MG63 (cell line): ENCODE measurements at regions not wholly inside any gene's neighbourhood (a gene's known extent, or its start where the extent isn't known, plus 50 kb on each side); places are given as distances from the start of the nearest gene placed in this dataset.
A peak's percentile ranks its signal among the peaks of the same experiment; 100 is the strongest.

Experiments
- DNase-seq: peaks from one replicate; pipeline ENCODE4 v3.0.0-alpha.2; 2020
- H3K27me3 ChIP-seq: fragments of 250-450 bp; sonication (Bioruptor Pico); 2 replicates; pipeline ENCODE4 v1.5.1; 2020; ENCODE audit warnings: mild to moderate bottlenecking, moderate library complexity
- H3K36me3 ChIP-seq: fragments of 250-450 bp; sonication (Bioruptor Pico); 2 replicates; pipeline ENCODE4 v1.5.1; 2020; ENCODE audit warnings: mild to moderate bottlenecking, moderate library complexity
- H3K4me3 ChIP-seq: fragments of 250-450 bp; sonication (Bioruptor Pico); 2 replicates; pipeline ENCODE4 v1.5.1; 2020; ENCODE audit warnings: mild to moderate bottlenecking, moderate library complexity
- H3K9me3 ChIP-seq: fragments of 250-450 bp; sonication (Bioruptor Pico); 2 replicates; pipeline ENCODE4 v1.5.1; 2020; ENCODE audit warnings: mild to moderate bottlenecking, moderate library complexity

- no peaks in the 10 kb centered on the region for H3K27me3 ChIP-seq
- H3K9me3 ChIP-seq = no peaks in the 10 kb centered on the region
- no peak overlapping the region for H3K4me3 ChIP-seq
- DNase-seq = no peak
- H3K36me3 ChIP-seq = no peaks in the 10 kb centered on the region
Observed at GRCh38 chr3:177992993-177993970, 543.0 kb upstream of the KCNMB2 start.

- Histone ChIP-seq H3K27me3 (no peaks in the 10 kb centered on the region), H3K4me3 (no peak overlapping the region), H3K9me3 (peaks cover 3% of the 10 kb centered on the region; the same call in 1 of the 2 replicates), H3K36me3 (no peaks in the 10 kb centered on the region)
- no peak for DNase-seq
Observed at GRCh38 chr3:177994976-177995375, 541.3 kb upstream of the KCNMB2 start.

GRCh38 chr3:177995381-177996085 lies 540.7 kb upstream of the KCNMB2 start:
- H3K27me3 ChIP-seq = no peaks in the 10 kb centered on the region
- no peak overlapping the region for H3K4me3 ChIP-seq
- H3K36me3 ChIP-seq = no peaks in the 10 kb centered on the region
- DNase-seq = no peak
- H3K9me3 ChIP-seq = peaks cover 3% of the 10 kb centered on the region; the same call in 1 of the 2 replicates

- DNase-seq = no peak
- no peaks in the 10 kb centered on the region for H3K27me3 ChIP-seq
- H3K36me3 ChIP-seq = no peaks in the 10 kb centered on the region
- H3K4me3 ChIP-seq = no peak overlapping the region
- H3K9me3 ChIP-seq = peaks cover 3% of the 10 kb centered on the region; the same call in 1 of the 2 replicates
Observed at GRCh38 chr3:178001670-178002101, 534.5 kb upstream of the KCNMB2 start.

GRCh38 chr3:178002113-178002512 lies 534.1 kb upstream of the KCNMB2 start:
- Histone ChIP-seq H3K36me3 (no peaks in the 10 kb centered on the region), H3K4me3 (no peak overlapping the region), H3K27me3 (no peaks in the 10 kb centered on the region), H3K9me3 (peaks cover 3% of the 10 kb centered on the region; the same call in 1 of the 2 replicates)
- DNase-seq = no peak

- H3K27me3 ChIP-seq = no peaks in the 10 kb centered on the region
- no peak for DNase-seq
- no peaks in the 10 kb centered on the region for H3K36me3 ChIP-seq
- H3K9me3 ChIP-seq = peaks cover 3% of the 10 kb centered on the region; the same call in 1 of the 2 replicates
- no peak overlapping the region for H3K4me3 ChIP-seq
Observed at GRCh38 chr3:178003756-178004155, 532.5 kb upstream of the KCNMB2 start.

DNA sequence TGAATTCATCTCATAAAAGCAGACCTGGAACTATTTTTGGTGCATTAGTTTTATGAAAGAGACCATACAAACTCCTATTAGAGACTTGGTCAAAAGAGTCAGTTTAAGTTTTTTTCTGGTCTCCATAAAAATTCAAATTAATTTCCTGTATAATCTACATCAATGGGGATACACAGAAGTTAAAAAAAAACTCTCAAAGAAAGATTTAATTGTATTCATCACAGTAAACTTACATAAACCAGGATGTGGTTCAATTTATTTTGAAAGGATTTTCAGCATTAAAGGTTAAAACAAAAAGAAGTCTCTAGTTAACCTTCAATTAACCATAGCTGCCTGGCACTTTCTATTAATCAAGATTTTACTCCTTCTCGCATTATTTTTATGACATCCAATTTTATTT lies 530.3 kb upstream of the KCNMB2 start:
- no peaks in the 10 kb centered on the region for H3K27me3 ChIP-seq
- H3K36me3 ChIP-seq = no peaks in the 10 kb centered on the region
- DNase-seq = no peak
- H3K4me3 ChIP-seq = no peak overlapping the region
- H3K9me3 ChIP-seq = no peaks in the 10 kb centered on the region

DNA sequence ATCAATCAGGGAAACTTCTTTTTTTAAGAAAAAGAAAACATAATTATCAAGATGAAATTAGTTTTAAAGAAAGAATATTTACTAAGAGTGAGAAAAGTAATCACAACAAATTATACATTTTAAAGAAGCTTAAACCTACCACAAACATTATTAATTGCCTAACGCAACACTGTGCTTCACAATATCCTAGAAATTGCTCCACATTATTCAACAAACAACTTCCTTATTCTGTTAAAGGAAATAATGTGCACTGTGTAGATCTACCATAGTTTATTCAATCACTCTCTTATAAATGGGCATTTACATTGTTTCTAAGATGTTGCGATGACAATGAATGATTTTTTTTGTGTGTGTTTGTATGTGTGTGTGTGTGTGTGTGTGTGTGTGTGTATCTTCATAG lies 525.9 kb upstream of the KCNMB2 start:
- Histone ChIP-seq H3K36me3 (no peaks in the 10 kb centered on the region), H3K27me3 (no peaks in the 10 kb centered on the region), H3K9me3 (no peaks in the 10 kb centered on the region), H3K4me3 (no peak overlapping the region)
- no peak for DNase-seq

DNA sequence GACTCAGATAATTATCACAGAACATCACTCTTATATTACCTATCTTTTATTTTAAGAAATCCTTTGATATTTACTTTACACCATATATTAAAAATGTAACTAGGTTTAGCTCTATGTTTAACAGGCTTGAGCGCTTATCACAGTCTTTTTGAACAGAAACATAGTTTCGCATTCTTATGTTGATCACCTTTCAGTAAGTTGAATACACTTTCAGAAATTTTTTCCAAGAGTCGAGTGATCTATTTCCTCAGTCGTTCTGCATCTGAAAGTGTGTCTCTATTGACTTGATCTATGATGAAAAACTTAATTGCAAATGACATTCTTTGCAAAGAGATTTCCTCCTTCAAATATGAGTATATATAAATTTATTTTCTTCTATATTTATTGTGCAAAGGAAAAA lies 516.6 kb upstream of the KCNMB2 start:
- Histone ChIP-seq H3K36me3 (no peaks in the 10 kb centered on the region), H3K4me3 (no peak overlapping the region), H3K9me3 (no peaks in the 10 kb centered on the region), H3K27me3 (no peaks in the 10 kb centered on the region)
- DNase-seq = no peak

DNA sequence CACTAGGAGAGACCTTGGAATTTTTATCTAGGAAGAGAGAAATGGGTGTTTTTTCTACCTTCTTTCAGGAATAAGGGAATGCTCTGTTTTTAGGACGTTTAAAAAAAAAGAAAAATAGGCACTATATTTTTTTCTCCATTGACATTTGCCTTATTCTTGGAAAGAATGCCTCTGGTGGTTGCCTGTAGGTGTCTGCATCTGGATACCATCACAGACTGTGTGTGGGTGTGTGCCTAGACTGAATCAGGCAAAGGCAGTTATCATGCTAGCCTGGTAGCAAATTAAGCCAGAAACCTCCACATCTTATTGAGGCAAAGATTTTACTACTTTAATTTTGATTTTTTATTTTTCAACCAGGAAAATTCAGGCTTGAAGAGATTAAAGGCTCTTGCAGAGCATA lies 513.6 kb upstream of the KCNMB2 start:
- DNase-seq = no peak
- no peaks in the 10 kb centered on the region for H3K27me3 ChIP-seq
- H3K36me3 ChIP-seq = no peaks in the 10 kb centered on the region
- no peaks in the 10 kb centered on the region for H3K9me3 ChIP-seq
- H3K4me3 ChIP-seq = no peak overlapping the region

DNA sequence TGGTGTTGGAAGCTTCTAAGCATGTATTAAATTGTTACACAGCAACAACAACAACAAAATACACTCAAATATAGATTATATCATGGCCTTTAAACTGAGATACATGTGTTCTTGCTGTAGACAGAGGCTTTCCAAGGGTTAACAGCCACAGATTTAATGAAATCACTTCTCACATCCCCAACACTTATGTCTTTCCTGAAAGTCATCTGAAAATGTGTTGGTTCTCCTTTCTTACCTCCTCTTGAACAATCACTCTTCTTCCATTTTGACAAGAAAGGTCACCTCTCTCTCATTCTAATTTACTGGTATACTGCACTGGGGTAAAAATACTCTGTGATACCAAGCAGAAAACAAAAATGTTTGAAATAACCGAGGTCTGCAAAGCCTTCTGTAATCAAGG lies 507.3 kb upstream of the KCNMB2 start:
- H3K9me3 ChIP-seq = no peaks in the 10 kb centered on the region
- no peaks in the 10 kb centered on the region for H3K36me3 ChIP-seq
- no peaks in the 10 kb centered on the region for H3K27me3 ChIP-seq
- no peak for DNase-seq
- no peak overlapping the region for H3K4me3 ChIP-seq

DNA sequence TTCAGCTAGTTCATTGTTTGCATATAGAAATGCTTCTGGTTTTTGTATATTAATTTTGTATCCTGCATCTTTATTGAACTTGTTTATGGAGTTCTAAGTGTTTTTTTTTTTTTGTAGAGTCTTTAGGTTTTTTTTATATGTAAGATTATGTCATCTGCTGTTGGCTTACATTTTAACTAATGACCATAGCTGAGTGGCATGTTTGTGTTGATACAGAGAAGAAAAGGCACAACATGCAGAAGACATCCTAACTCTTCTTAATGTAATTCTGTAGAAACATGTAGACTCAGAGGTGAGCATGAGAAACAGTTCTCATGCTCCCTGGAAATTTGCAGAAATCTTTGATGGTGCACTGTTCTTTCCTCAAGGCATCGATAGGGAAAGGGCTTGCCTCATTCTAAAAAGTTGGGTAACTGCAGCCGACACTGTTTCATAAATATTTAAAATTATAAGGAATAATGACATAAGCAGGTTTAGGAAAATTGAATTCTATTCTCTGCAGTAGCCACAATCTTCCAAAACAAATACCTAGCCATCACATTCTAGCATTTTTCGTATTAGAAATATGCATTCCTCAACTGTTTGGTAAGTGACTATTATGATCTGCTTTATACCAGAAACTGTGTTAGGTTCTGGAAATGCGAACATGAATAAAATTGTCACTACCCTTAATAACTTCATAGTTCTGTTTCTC lies 499.6 kb upstream of the KCNMB2 start:
- Histone ChIP-seq H3K36me3 (no peaks in the 10 kb centered on the region), H3K9me3 (no peaks in the 10 kb centered on the region), H3K27me3 (no peaks in the 10 kb centered on the region), H3K4me3 (peak overlapping the region; percentile 26)
- DNase-seq = no peak

DNA sequence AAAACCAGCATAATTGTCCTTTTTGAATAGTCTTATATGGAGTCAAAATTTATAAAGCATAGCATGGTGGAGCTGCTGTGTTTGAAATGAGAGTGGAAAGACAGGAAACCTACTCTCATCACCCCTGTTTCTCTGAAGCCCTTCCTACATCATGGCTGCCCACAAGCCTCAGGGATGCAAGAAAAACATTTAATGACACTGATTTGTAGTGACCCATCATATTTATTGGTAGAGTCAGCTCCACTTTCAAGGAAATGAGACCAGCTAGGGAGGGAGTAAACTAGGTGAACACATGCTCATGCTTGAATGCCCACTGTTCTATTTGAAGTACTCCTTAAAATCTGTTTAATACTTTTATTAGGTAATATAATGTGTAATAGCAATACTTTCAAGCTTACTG lies 494.3 kb upstream of the KCNMB2 start:
- H3K9me3 ChIP-seq = no peaks in the 10 kb centered on the region
- no peak overlapping the region for H3K4me3 ChIP-seq
- H3K27me3 ChIP-seq = no peaks in the 10 kb centered on the region
- DNase-seq = no peak
- no peaks in the 10 kb centered on the region for H3K36me3 ChIP-seq

- no peak for DNase-seq
- H3K36me3 ChIP-seq = no peaks in the 10 kb centered on the region
- no peak overlapping the region for H3K4me3 ChIP-seq
- no peaks in the 10 kb centered on the region for H3K27me3 ChIP-seq
- no peaks in the 10 kb centered on the region for H3K9me3 ChIP-seq
Observed at GRCh38 chr3:178042376-178042775, 493.9 kb upstream of the KCNMB2 start.

DNA sequence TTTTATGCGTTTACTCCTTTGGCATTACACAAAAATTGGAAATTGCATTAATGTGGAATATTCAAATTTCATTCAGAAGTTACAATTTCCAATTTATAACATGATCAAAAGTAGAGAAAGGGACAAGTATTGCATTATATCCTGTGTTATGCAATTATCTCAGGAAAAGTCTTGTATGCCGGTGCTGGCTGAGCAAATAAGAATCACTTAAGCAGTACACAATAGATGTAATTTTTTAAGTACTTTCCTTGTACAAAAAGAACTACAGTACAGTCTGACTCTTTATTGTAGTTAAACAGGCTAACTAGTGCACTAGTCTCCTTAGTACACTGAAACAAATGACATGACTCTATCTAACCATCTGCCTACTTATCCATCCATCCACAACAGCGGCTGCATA lies 493.2 kb upstream of the KCNMB2 start:
- no peaks in the 10 kb centered on the region for H3K9me3 ChIP-seq
- H3K4me3 ChIP-seq = no peak overlapping the region
- no peak for DNase-seq
- H3K27me3 ChIP-seq = no peaks in the 10 kb centered on the region
- no peaks in the 10 kb centered on the region for H3K36me3 ChIP-seq

DNA sequence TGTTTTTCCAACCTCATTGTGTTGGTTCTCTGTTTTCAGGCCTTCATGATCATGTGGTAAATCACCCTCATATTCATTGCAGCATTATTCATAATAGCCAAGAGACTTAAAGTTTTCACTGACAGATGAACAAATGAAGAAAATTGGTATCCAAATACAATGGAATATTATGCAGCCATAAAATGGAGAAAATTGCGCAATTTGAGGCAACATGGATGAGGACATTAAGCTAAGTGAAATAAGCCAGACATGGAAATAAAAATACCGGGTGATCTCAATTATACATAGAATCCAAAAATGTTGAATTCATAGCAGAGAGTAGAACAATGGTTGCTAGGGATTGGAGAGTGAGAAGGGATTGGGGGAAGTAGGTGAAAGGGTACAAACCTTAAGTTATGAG lies 491.9 kb upstream of the KCNMB2 start:
- H3K27me3 ChIP-seq = no peaks in the 10 kb centered on the region
- H3K9me3 ChIP-seq = no peaks in the 10 kb centered on the region
- DNase-seq = no peak
- no peak overlapping the region for H3K4me3 ChIP-seq
- no peaks in the 10 kb centered on the region for H3K36me3 ChIP-seq

GRCh38 chr3:178047496-178047895 lies 488.7 kb upstream of the KCNMB2 start:
- no peak for DNase-seq
- Histone ChIP-seq H3K36me3 (no peaks in the 10 kb centered on the region), H3K4me3 (no peak overlapping the region), H3K9me3 (no peaks in the 10 kb centered on the region), H3K27me3 (no peaks in the 10 kb centered on the region)
